Natural killer cell (primary cell): ENCODE measurements at regions not wholly inside any gene's neighbourhood (a gene's known extent, or its start where the extent isn't known, plus 50 kb on each side); places are given as distances from the start of the nearest gene placed in this dataset.

Experiments used
- ATAC-seq, 3 donors: fragments of 150-1000 bp in 2 of 3; fragments of 200-7000 bp in 1 of 3; cut with Tn5 transposase; 1 replicate in 1 of 3; 2 replicates in 2 of 3; pipeline ENCODE4 v1.10.0; 2021; ENCODE audit warnings: mild to moderate bottlenecking in 2 of 3, moderate library complexity in 2 of 3
- DNase-seq, 2 donors: peaks; one replicate each; pipeline versions ENCODE4 v3.0.0 to v3.0.0-alpha.2; 2013 to 2021; ENCODE audit warnings: mixed read lengths in 1 of 2
- H3K27ac ChIP-seq: one replicate; pipeline ENCODE4 v1.5.1; 2013; ENCODE audit warnings: mild to moderate bottlenecking, low read length
- H3K27me3 ChIP-seq: one replicate; pipeline ENCODE4 v1.6.1; 2013; ENCODE audit warnings: low read length; ENCODE audit not compliant: control insufficient read depth, insufficient read depth
- H3K36me3 ChIP-seq: one replicate; pipeline ENCODE4 v1.6.1; 2013; ENCODE audit warnings: low read length; ENCODE audit not compliant: control insufficient read depth, insufficient read depth
- H3K4me1 ChIP-seq: one replicate; pipeline ENCODE4 v1.6.1; 2013; ENCODE audit warnings: low read length; ENCODE audit not compliant: control insufficient read depth, insufficient read depth
- H3K4me3 ChIP-seq: one replicate; pipeline ENCODE4 v1.5.1; 2013; ENCODE audit warnings: low read length
- H3K9me3 ChIP-seq: one replicate; pipeline ENCODE4 v1.6.1; 2013; ENCODE audit warnings: low read length; ENCODE audit not compliant: control insufficient read depth, insufficient read depth
- H3K27ac Mint-ChIP-seq, 2 donors: one replicate each; pipeline ENCODE4 v1.8.0; 2022; ENCODE audit warnings: mild to moderate bottlenecking in 2 of 2, mixed read lengths in 2 of 2, moderate library complexity in 1 of 2
- H3K27me3 Mint-ChIP-seq, 2 donors: one replicate each; pipeline ENCODE4 v1.8.0; 2022; ENCODE audit warnings: low read depth in 2 of 2, mixed read lengths in 2 of 2
- H3K36me3 Mint-ChIP-seq: one replicate; pipeline ENCODE4 v1.8.0; 2022; ENCODE audit warnings: mixed read lengths
- H3K4me1 Mint-ChIP-seq, 2 donors: one replicate each; pipeline ENCODE4 v1.8.0; 2022; ENCODE audit warnings: mixed read lengths in 2 of 2
- H3K4me3 Mint-ChIP-seq: one replicate; pipeline ENCODE4 v1.8.0; 2022; ENCODE audit warnings: mild to moderate bottlenecking, moderate library complexity, mixed read lengths
- H3K9me3 Mint-ChIP-seq, 2 donors: one replicate each; pipeline ENCODE4 v1.8.0; 2022; ENCODE audit warnings: mixed read lengths in 2 of 2
- WGBS: methylation state at CpG from one replicate; pipeline ENCODE4 v1.1.7; 2013; ENCODE audit warnings: missing lambda C conversion rate; ENCODE audit not compliant: insufficient coverage; 5-methylcytosine and 5-hydroxymethylcytosine counted together
- intact Hi-C: fragments of 100-400 bp; cut with micrococcal nuclease; formaldehyde crosslinking; loops from one replicate; pipeline ENCODE4 v1.14.2; 2022
- TF ChIP-seq, protein P1 (sequence below): fragments of 200-600 bp; IDR thresholded peaks from one replicate; pipeline ENCODE4 v1.8.0; 2022; ENCODE audit warnings: antibody characterized with exemption

- Histone ChIP-seq H3K9me3 (no peaks in the 10 kb centered on the region), H3K4me3 (no peak overlapping the region), H3K36me3 (no peaks in the 10 kb centered on the region), H3K27ac (no peak overlapping the region), H3K4me1 (no peaks in the 10 kb centered on the region), H3K27me3 (no peaks in the 10 kb centered on the region)
- H3K36me3 Mint-ChIP-seq: no peaks in the 10 kb centered on the region
- DNase-seq (no peak), ATAC-seq (no peak)
- H3K4me1 Mint-ChIP-seq: no peaks in the 10 kb centered on the region
- intact Hi-C loops: no loop called here
- H3K27me3 Mint-ChIP-seq: peaks cover 0 to 16% of the 10 kb centered on the region in 2 donors
- H3K4me3 Mint-ChIP-seq: no peak overlapping the region
- H3K27ac Mint-ChIP-seq: no peak overlapping the region
- H3K9me3 Mint-ChIP-seq: no peaks in the 10 kb centered on the region
- TF ChIP-seq, protein P1, sequence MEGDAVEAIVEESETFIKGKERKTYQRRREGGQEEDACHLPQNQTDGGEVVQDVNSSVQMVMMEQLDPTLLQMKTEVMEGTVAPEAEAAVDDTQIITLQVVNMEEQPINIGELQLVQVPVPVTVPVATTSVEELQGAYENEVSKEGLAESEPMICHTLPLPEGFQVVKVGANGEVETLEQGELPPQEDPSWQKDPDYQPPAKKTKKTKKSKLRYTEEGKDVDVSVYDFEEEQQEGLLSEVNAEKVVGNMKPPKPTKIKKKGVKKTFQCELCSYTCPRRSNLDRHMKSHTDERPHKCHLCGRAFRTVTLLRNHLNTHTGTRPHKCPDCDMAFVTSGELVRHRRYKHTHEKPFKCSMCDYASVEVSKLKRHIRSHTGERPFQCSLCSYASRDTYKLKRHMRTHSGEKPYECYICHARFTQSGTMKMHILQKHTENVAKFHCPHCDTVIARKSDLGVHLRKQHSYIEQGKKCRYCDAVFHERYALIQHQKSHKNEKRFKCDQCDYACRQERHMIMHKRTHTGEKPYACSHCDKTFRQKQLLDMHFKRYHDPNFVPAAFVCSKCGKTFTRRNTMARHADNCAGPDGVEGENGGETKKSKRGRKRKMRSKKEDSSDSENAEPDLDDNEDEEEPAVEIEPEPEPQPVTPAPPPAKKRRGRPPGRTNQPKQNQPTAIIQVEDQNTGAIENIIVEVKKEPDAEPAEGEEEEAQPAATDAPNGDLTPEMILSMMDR: no peak
- no CpG with 5 or more reads among the region's 1 CpG for WGBS
These were observed 150.5 kb upstream of the TMC3 start for GRCh38 chr15:81524496-81524895.

DNA sequence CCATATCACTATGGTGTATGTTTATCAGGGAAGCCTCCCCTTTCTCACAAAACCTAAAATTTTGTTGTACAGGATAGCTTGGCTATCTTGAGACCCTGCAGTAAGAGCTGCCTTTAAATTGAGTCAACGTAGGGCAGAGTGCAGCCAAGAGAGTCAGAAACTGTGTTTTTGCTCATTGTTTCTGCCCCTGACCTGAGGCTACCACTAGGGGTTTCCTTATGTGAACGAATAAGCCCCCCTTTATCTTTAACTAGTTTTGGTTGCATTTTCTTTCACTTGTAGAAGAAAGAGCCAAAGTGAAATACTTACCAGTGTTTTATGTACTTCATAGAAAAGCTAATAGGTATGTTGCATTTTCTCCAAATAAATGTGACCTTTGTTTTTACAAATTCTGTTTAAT lies 149.9 kb upstream of the TMC3 start:
- H3K4me3 Mint-ChIP-seq: no peak overlapping the region
- no peak for DNase-seq
- no peak overlapping the region for H3K27ac Mint-ChIP-seq
- Histone ChIP-seq H3K4me3 (no peak overlapping the region), H3K27ac (no peak overlapping the region), H3K27me3 (no peaks in the 10 kb centered on the region), H3K36me3 (no peaks in the 10 kb centered on the region), H3K4me1 (no peaks in the 10 kb centered on the region), H3K9me3 (no peaks in the 10 kb centered on the region)
- no peaks in the 10 kb centered on the region for H3K4me1 Mint-ChIP-seq
- no peaks in the 10 kb centered on the region for H3K36me3 Mint-ChIP-seq
- WGBS: 76% methylated on average over 1 of the region's 2 CpGs
- no peaks in the 10 kb centered on the region for H3K9me3 Mint-ChIP-seq
- intact Hi-C loops: no loop called here
- TF ChIP-seq, protein P1: no peak
- no peak for ATAC-seq
- peaks cover 0 to 16% of the 10 kb centered on the region in 2 donors for H3K27me3 Mint-ChIP-seq

DNA sequence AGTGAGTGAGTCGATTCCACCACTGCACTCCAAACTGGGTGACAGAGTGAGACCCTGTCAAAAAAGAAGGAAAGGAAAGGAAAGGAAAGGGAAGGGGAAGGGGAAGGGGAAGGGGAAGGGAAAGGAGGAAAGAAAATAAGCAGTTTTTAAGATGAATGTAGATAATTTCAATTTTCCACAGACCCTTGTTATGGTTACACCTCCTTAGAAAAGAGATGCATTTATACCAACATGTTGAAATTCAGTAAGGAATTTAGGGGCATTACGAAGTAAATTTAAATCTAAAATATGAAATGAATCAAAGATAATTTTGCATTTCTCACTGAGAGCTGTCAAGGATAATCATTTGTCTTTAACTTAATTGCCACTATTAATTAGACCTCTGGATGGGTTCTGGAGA lies 146.5 kb upstream of the TMC3 start:
- H3K36me3 Mint-ChIP-seq: no peaks in the 10 kb centered on the region
- no peak overlapping the region for H3K27ac Mint-ChIP-seq
- intact Hi-C loops: no loop called here
- Histone ChIP-seq H3K27ac (no peak overlapping the region), H3K4me3 (no peak overlapping the region), H3K27me3 (no peaks in the 10 kb centered on the region), H3K4me1 (no peaks in the 10 kb centered on the region), H3K36me3 (no peaks in the 10 kb centered on the region), H3K9me3 (no peaks in the 10 kb centered on the region)
- peaks cover 3 to 36% of the 10 kb centered on the region in 2 donors for H3K27me3 Mint-ChIP-seq
- WGBS: 88% methylated on average over 1 of the region's 2 CpGs
- ATAC-seq: no peak
- no peak overlapping the region for H3K4me3 Mint-ChIP-seq
- H3K4me1 Mint-ChIP-seq: no peaks in the 10 kb centered on the region
- H3K9me3 Mint-ChIP-seq: no peaks in the 10 kb centered on the region
- TF ChIP-seq, protein P1: no peak
- no peak for DNase-seq

DNA sequence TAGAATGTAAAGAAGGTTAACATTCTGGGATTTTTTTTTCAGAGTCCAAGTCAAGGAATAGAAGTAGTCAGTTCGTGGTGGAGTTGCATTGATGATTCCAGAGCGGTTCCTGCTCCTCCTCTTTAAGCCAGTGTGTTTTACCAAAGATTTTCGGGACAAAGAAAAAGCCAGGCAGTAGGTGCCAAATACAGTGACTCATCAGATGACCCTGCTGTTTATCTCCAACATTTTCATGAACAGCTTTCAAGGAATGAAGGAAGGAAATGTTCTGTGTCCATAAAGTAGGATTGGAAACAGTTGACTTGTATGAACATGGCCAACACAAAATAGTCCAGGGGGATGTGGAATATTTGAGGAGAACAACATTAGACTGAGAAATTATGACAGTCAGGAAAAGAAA lies 142.4 kb upstream of the TMC3 start:
- TF ChIP-seq, protein P1: no peak
- H3K9me3 Mint-ChIP-seq: no peaks in the 10 kb centered on the region

More for the DNA sequence above, 142.4 kb upstream of the TMC3 start:
- Mint-ChIP-seq H3K27me3 (peaks cover 10 to 33% of the 10 kb centered on the region in 2 donors), H3K36me3 (no peaks in the 10 kb centered on the region), H3K4me3 (no peak overlapping the region), H3K4me1 (no peaks in the 10 kb centered on the region), H3K27ac (no peak overlapping the region)
- Histone ChIP-seq H3K4me1 (no peaks in the 10 kb centered on the region), H3K4me3 (no peak overlapping the region), H3K27ac (no peak overlapping the region), H3K27me3 (no peaks in the 10 kb centered on the region), H3K36me3 (no peaks in the 10 kb centered on the region), H3K9me3 (no peaks in the 10 kb centered on the region)
- DNase-seq (no peak), ATAC-seq (no peak)
- 65% methylated on average over 3 of the region's 3 CpGs for WGBS
- intact Hi-C loops: no loop called here
